Inflammatory macrophage treated with lipopolysaccharide for 4 hours (primary cell): ENCODE measurements at regions not wholly inside any gene's neighbourhood (a gene's known extent, or its start where the extent isn't known, plus 50 kb on each side); places are given as distances from the start of the nearest gene placed in this dataset.
"Not testable (repeated sequence)": the region's sequence is repeated elsewhere in the genome, so short reads cannot be mapped to it uniquely, and the experiment has no call there.

Source experiments
- DNase-seq: peaks from one replicate; pipeline ENCODE4 v3.0.0-alpha.2; 2020

DNA sequence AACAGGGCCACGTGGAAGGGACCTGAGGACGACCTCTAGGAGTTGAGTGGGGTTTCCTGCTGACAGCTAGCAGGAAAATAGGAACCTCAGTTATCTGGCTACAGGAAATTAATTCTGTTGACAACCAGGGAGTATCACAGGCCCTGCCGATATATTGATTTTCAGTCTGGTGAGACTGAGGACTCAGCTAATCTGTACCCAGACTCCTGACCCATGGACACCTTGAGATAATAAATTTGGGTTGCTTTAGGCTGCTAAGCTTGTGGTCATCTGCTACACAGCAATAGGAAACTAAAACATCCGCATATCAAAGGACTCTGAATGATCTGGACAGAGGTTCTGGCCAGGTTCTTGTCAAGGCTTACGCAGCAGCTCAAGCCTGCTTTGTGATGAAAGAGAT, 80.8 kb upstream of the CNEP1R1 start:
- DNase-seq: no peak

GRCh38 chr16:49947907-49948678, 76.9 kb upstream of the CNEP1R1 start:
- no peak for DNase-seq

GRCh38 chr16:49951574-49952195, 73.3 kb upstream of the CNEP1R1 start:
- no peak for DNase-seq

- no peak for DNase-seq
These were observed 72.6 kb upstream of the CNEP1R1 start for GRCh38 chr16:49952386-49952785.

DNA sequence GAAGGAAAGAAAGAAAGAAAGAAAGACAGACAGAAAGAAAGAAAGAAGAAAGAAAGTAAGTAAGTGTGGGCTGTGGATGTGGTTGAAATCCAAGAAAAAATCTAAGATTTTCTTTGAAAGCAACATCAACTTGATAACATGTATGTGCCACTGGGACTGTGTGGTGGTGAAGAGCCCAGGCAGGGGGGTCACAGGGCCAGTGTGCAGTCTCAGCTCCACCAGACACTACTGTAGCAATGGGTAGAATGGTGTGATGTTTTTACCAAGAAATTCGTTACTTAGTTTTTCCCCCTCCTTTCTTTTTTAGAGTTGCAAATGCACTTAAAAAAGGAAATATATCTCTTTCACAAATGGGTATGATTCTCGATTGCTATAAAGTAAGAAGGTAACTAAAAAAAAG, 71.9 kb upstream of the CNEP1R1 start:
- DNase-seq: no peak

GRCh38 chr16:49955858-49956257, 69.2 kb upstream of the CNEP1R1 start:
- DNase-seq: no peak

DNA sequence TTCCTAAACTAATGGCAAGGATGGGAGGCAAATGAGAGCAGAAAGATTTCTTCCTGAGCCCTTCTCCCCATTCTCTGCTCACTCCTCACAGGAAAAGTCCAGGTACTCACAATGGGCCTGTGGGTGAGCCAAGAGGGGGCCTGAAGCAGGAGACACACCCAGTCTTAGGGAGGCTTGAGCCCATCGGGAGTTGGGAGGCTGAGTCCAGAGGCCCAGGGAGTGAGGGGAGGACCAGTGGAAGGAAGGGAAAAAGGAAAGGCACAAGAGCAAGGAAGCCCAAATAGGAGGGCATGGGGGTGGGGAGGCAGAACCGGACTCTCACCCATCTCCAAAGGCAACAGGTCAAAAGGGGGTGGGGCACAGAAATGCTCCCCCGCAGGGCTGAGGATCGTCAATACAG, 68.1 kb upstream of the CNEP1R1 start:
- DNase-seq: no peak

- no peak for DNase-seq
These were observed 66.6 kb upstream of the CNEP1R1 start for GRCh38 chr16:49958448-49958847.

DNA sequence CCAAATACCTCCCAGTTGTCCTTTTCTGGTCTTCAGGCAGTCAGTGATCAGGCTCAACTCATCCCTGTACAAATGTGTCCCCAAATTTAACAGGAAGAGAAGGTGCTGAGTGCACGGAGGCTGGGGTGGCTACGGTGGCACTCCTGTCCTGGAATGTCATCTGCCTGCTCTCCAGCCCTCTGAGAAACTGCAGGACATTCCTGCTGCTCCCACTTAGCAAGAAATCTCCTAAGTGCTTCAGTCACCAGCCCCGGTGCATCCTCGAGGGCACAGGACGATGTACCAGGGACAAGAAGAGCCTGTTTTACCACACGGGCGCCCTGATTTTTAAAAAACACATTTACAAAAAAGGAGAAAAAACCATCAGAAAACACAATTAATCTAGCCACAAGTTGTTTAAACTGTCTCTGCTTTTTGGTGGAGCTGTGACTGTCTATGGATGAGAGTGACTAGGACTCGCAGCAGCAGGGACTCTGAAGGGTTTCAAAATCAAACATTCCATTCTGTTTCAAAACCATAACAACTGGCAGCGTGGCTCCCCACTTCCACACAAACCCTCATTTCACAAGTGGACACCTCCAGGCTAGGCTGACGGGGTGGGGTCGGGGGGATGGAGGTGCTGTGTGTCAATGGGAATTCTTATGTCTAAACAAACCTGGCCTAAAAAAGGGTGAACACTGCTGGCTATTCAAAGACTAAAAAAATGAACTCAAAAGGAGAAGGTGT, 65.3 kb upstream of the CNEP1R1 start:
- no peak for DNase-seq

DNA sequence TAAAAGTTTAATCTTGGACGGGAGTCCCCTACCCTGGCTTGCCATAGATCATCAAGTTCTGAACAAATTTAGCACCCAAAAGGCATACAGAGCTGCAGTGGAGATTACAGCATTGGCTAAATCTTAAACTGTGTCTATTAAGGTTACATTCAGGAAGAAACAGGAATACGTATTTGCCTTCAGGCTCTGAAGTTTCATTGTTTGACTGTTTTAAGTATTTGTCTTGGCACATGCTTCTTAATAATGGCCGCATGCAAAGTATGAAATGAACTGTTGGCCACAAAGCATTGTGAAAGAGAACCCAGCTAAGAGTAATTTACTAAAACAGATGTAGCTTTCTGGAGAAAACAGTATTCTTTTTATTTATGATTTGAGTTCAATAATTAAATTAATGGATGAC, 63.9 kb upstream of the CNEP1R1 start:
- no peak for DNase-seq

GRCh38 chr16:49962566-49962965, 62.5 kb upstream of the CNEP1R1 start:
- DNase-seq: not testable (repeated sequence)

DNA sequence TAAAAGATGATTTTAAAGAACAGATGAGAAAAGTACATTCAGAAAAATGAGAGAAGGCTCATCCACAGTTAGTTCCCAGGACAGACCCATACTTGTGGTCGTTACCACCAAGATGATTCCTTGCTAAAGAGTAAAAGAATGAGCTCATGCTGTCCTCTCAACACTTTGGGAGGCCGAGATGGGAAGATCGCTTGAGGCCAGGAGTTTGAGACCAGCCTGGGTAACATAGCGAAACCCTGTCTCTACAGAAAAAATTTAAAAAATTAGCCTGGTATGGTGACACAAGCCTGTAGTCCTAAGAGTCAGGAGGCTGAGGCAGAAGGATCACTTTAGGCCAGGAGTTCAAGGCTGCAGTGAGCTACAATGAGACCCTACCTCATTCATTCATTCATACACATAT, 60.7 kb upstream of the CNEP1R1 start:
- DNase-seq: no peak

DNA sequence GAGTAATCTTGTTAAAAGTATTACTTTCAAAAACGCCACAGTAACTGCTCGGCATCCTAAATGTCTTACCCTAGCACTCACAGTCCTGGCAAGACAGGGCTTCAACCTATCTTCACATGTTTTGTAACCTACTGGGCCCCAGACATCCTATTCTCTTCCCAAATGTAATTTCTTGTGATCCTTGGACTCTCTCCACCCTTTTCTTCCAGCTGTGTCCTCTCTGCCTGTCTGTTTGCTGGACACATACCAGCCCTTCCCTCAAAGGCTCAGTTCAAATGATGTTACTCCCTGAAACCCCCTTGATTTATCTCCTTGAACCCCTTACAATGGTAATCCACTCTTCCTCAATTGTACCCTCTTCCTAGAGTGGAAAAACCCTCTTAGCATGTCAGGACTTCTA, 60.1 kb upstream of the CNEP1R1 start:
- DNase-seq: no peak

GRCh38 chr16:49967012-49967559, 57.9 kb upstream of the CNEP1R1 start:
- DNase-seq: no peak

- DNase-seq: no peak
These were observed 55.7 kb upstream of the CNEP1R1 start for GRCh38 chr16:49969091-49970030.

- no peak for DNase-seq
These were observed 54.1 kb upstream of the CNEP1R1 start for GRCh38 chr16:49970797-49971431.

DNA sequence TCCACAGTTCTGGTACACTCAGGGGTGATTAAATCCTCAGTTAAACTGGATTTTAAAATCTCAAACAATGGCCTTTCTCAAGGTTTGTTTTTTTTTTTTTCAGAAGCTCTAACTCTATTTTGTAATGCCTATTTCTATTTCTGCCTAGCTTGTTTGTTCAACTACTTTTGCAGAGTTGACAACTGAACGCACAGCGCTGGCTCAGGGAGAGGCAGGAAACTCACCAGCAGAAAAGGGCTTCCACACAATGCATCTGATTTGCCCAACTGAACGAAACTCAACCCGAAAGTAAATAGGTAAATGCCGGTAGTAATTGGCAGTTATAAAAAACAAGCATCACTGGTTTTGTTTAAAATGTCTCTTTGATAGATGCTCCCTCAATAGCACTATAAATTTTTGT, 52.7 kb upstream of the CNEP1R1 start:
- DNase-seq: no peak

GRCh38 chr16:49972961-49973360, 52.1 kb upstream of the CNEP1R1 start:
- no peak for DNase-seq
